ENCODE measurements at regions not wholly inside any gene's neighbourhood (a gene's known extent, or its start where the extent isn't known, plus 50 kb on each side); places are given as distances from the start of the nearest gene placed in this dataset.

DNA sequence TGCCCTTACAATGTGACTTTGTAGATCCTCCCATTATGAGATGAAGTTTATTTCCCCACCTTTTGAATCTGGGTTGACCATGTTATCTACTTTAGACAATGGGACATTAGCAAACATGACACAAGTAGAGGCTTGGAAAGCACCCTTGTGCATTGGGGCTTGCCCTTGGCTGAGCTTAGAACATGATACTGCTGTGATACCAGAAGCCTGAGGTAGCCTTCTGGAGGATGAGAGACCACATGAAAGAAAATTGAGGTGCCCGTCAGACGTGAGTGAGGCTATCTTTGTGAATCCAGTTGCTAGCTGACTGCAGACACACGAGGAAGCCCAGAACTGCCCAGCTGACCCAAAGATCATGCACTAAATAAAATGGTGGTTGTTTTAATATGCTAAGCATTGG, 341.2 kb downstream of the CYP26B1 start:
- Histone ChIP-seq H3K79me2 (ENCODE audit: low read length) (no peaks in the 10 kb centered on the region), H3K9me2 (replicated peaks; ENCODE audit: insufficient read depth, low read length) (no peaks in the 10 kb centered on the region), H3K4me3 (ENCODE audit: low read length) (no peak overlapping the region), H3K36me3 (replicated peaks; ENCODE audit: insufficient read depth, low read length) (no peaks in the 10 kb centered on the region), H3K9ac (ENCODE audit: low read length) (no peak overlapping the region), H3K27ac (ENCODE audit: low read length) (no peak overlapping the region), H2AFZ (ENCODE audit: low read length) (no peak overlapping the region), H3K4me2 (ENCODE audit: low read depth, low read length) (no peak overlapping the region), H3K27me3 (replicated peaks; ENCODE audit: insufficient read depth, low read length) (no peaks in the 10 kb centered on the region), H3K9me3 (replicated peaks; ENCODE audit: insufficient read depth, low read length) (no peaks in the 10 kb centered on the region), H3F3A (ENCODE audit: insufficient read depth, low read length) (no peaks in the 10 kb centered on the region), H3K4me1 (ENCODE audit: low read length) (no peaks in the 10 kb centered on the region), H4K20me1 (ENCODE audit: insufficient read depth, low read length) (no peaks in the 10 kb centered on the region)
- no peak for TF ChIP-seq EZH2 (optimal IDR thresholded peaks at IDR 0.05; ENCODE audit: low read depth, low read length)
- TF ChIP-seq, protein P1, sequence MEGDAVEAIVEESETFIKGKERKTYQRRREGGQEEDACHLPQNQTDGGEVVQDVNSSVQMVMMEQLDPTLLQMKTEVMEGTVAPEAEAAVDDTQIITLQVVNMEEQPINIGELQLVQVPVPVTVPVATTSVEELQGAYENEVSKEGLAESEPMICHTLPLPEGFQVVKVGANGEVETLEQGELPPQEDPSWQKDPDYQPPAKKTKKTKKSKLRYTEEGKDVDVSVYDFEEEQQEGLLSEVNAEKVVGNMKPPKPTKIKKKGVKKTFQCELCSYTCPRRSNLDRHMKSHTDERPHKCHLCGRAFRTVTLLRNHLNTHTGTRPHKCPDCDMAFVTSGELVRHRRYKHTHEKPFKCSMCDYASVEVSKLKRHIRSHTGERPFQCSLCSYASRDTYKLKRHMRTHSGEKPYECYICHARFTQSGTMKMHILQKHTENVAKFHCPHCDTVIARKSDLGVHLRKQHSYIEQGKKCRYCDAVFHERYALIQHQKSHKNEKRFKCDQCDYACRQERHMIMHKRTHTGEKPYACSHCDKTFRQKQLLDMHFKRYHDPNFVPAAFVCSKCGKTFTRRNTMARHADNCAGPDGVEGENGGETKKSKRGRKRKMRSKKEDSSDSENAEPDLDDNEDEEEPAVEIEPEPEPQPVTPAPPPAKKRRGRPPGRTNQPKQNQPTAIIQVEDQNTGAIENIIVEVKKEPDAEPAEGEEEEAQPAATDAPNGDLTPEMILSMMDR (IDR thresholded peaks at IDR 0.05; ENCODE audit: low read length) = no peak
- TF ChIP-seq EZH2phosphoT487 (IDR thresholded peaks at IDR 0.05; ENCODE audit: low read length) = no peak
- no peak for DNase-seq

DNA sequence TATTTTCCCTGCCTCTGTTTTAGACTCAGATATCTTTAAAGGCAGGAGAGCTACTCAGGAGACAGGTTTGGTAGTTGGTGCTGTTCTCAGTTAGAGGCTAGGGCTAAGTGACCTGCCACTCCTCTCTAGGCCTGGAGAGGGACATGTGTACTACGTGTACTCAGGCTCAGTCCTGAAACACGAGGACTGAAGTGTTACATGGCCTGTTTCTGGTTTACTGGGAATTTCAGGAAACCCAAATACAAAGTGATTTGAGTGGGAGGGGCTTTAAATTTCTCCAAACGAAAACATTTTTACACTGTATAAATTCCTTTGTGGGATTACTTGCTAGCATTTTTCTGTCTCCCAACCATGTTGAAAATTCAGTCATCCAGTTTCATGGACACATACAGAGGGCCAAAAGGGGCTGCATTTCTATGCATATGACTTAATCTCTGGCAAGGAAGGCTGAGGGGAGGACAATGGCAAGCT, 343.3 kb downstream of the CYP26B1 start:
- Histone ChIP-seq H3K79me2 (ENCODE audit: low read length) (no peaks in the 10 kb centered on the region), H3K9me3 (replicated peaks; ENCODE audit: insufficient read depth, low read length) (no peaks in the 10 kb centered on the region), H2AFZ (ENCODE audit: low read length) (no peak overlapping the region), H3F3A (ENCODE audit: insufficient read depth, low read length) (no peaks in the 10 kb centered on the region), H3K4me2 (ENCODE audit: low read depth, low read length) (no peak overlapping the region), H3K9me2 (replicated peaks; ENCODE audit: insufficient read depth, low read length) (no peaks in the 10 kb centered on the region), H3K4me3 (ENCODE audit: low read length) (no peak overlapping the region), H3K9ac (ENCODE audit: low read length) (no peak overlapping the region), H4K20me1 (ENCODE audit: insufficient read depth, low read length) (no peaks in the 10 kb centered on the region), H3K27me3 (replicated peaks; ENCODE audit: insufficient read depth, low read length) (no peaks in the 10 kb centered on the region), H3K27ac (ENCODE audit: low read length) (no peak overlapping the region), H3K4me1 (ENCODE audit: low read length) (no peaks in the 10 kb centered on the region), H3K36me3 (replicated peaks; ENCODE audit: insufficient read depth, low read length) (no peaks in the 10 kb centered on the region)
- no peak for DNase-seq
- TF ChIP-seq EZH2phosphoT487 (IDR thresholded peaks at IDR 0.05; ENCODE audit: low read length) (no peak), EZH2 (optimal IDR thresholded peaks at IDR 0.05; ENCODE audit: low read depth, low read length) (no peak)
- TF ChIP-seq, protein P1 (IDR thresholded peaks at IDR 0.05; ENCODE audit: low read length) = no peak

DNA sequence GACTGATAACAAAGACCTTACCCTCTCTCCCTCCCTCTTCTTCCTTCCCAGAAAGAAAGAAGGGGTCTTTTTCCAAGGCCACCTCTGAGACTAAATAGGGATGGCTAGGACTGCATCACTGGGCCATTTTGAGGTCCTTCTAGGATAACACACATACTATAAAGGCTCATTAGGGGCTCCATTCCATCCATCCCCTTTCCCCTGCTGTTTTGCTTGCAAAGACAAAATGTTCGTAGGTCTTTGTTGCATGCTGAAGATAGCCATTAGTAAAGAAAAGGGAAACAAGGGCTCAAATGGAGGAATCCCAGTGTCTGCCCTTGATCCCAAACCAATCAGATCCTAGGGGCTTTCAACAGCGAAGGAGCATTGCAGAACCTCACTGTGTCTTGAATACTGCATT, 344.3 kb downstream of the CYP26B1 start:
- Histone ChIP-seq H3K4me1 (ENCODE audit: low read length) (no peaks in the 10 kb centered on the region), H2AFZ (ENCODE audit: low read length) (no peak overlapping the region), H4K20me1 (ENCODE audit: insufficient read depth, low read length) (no peaks in the 10 kb centered on the region), H3K4me3 (ENCODE audit: low read length) (no peak overlapping the region), H3K79me2 (ENCODE audit: low read length) (no peaks in the 10 kb centered on the region), H3K4me2 (ENCODE audit: low read depth, low read length) (no peak overlapping the region), H3K9ac (ENCODE audit: low read length) (no peak overlapping the region), H3K27ac (ENCODE audit: low read length) (no peak overlapping the region), H3K36me3 (replicated peaks; ENCODE audit: insufficient read depth, low read length) (no peaks in the 10 kb centered on the region), H3K9me2 (replicated peaks; ENCODE audit: insufficient read depth, low read length) (no peaks in the 10 kb centered on the region), H3K27me3 (replicated peaks; ENCODE audit: insufficient read depth, low read length) (no peaks in the 10 kb centered on the region), H3F3A (ENCODE audit: insufficient read depth, low read length) (no peaks in the 10 kb centered on the region), H3K9me3 (replicated peaks; ENCODE audit: insufficient read depth, low read length) (no peaks in the 10 kb centered on the region)
- no peak for DNase-seq
- TF ChIP-seq EZH2 (optimal IDR thresholded peaks at IDR 0.05; ENCODE audit: low read depth, low read length) = no peak
- no peak for TF ChIP-seq EZH2phosphoT487 (IDR thresholded peaks at IDR 0.05; ENCODE audit: low read length)
- TF ChIP-seq, protein P1 (IDR thresholded peaks at IDR 0.05; ENCODE audit: low read length) = no peak

All from MM.1S (cell line).